Astrocyte (in vitro differentiated cells and primary cell): ENCODE measurements at regions not wholly inside any gene's neighbourhood (a gene's known extent, or its start where the extent isn't known, plus 50 kb on each side); places are given as distances from the start of the nearest gene placed in this dataset.

ENCODE experiments used
- EZH2 ChIP-seq: IDR thresholded peaks from 2 replicates; pipeline ENCODE4 v1.6.1; 2012; ENCODE audit warnings: mild to moderate bottlenecking, low read length, inconsistent platforms; ENCODE audit not compliant: insufficient read depth
- TF ChIP-seq, protein P1 (sequence below): IDR thresholded peaks from 2 replicates; pipeline ENCODE4 v1.5.1; 2011; ENCODE audit warnings: low read depth, mild to moderate bottlenecking, inconsistent platforms, low read length, moderate library complexity; ENCODE audit not compliant: insufficient read depth

DNA sequence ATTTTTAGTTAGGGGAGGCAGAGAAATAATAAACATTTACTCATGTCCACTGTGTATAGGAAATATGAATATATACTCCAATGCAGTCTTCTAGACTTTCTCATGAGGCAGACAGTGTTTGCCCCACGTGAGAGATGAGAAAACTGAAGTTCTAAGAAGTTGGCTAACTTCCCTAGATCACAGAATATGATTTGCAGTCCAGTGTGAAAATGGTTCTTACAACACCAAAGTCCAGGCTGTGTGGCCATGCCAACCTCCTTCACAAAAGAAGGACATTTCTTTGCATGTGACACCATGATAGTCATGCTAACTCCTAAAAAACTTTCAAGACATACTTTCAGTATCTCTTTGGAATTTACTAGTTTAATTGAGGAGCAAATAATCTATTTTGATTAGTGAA lies 143.7 kb downstream of the IRS1 start:
- TF ChIP-seq EZH2 = no peak
- TF ChIP-seq, protein P1, sequence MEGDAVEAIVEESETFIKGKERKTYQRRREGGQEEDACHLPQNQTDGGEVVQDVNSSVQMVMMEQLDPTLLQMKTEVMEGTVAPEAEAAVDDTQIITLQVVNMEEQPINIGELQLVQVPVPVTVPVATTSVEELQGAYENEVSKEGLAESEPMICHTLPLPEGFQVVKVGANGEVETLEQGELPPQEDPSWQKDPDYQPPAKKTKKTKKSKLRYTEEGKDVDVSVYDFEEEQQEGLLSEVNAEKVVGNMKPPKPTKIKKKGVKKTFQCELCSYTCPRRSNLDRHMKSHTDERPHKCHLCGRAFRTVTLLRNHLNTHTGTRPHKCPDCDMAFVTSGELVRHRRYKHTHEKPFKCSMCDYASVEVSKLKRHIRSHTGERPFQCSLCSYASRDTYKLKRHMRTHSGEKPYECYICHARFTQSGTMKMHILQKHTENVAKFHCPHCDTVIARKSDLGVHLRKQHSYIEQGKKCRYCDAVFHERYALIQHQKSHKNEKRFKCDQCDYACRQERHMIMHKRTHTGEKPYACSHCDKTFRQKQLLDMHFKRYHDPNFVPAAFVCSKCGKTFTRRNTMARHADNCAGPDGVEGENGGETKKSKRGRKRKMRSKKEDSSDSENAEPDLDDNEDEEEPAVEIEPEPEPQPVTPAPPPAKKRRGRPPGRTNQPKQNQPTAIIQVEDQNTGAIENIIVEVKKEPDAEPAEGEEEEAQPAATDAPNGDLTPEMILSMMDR = no peak
